ENCODE measurements at regions not wholly inside any gene's neighbourhood (a gene's known extent, or its start where the extent isn't known, plus 50 kb on each side); places are given as distances from the start of the nearest gene placed in this dataset.
"Not testable (repeated sequence)": the region's sequence is repeated elsewhere in the genome, so short reads cannot be mapped to it uniquely, and the experiment has no call there.

DNA sequence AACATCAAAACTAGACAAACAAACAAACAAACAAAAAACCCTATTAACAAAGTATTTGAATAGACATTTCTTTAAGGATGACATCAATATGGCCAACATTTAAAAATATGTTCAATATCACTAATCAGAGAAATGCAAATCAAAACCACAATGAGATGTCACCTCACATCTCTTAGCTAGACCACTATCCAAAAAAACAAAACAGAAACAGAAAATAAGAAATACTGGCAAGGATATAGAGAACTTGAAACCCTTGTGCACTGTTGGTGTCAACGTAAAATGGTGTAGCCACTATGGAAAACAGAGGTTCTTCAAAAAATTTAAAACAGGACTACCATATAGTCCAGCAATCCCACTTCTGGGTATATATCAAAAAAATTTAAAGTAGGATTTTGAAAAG is 308.2 kb downstream of the SPATA31A1 start:
- H3K27me3 Mint-ChIP-seq, H3K4me3 Mint-ChIP-seq, H3K4me1 Mint-ChIP-seq, DNase-seq, H3K36me3 Mint-ChIP-seq, H3K27ac Mint-ChIP-seq, H3K9me3 Mint-ChIP-seq: not testable (repeated sequence)
- peak; percentile 23 to 69 for ATAC-seq (ENCODE audit: low read depth in 2 of 2)

DNA sequence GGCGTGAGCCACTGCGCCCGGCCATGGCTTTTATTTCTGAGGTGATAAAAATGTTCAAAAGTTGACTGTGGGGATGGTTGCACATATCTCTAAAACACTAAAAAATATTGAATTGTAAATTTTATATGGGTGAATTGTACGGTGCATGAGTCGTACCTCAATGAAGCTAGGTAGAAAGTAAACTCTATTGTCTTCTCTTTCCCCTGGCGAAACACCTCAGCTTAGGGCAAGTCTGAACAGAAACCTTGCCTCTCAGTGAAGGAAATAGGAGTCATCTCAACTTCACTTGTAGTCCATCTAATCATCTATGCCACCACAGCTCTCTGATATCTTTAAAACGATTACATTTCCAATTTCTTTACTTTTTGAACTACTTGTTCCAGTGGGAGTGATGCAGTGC is 309.6 kb downstream of the SPATA31A1 start:
- H3K27me3 Mint-ChIP-seq; H3K4me1 Mint-ChIP-seq; H3K27ac Mint-ChIP-seq; H3K9me3 Mint-ChIP-seq; DNase-seq; H3K4me3 Mint-ChIP-seq; H3K36me3 Mint-ChIP-seq; ATAC-seq (ENCODE audit: low read depth in 2 of 2): not testable (repeated sequence)

DNA sequence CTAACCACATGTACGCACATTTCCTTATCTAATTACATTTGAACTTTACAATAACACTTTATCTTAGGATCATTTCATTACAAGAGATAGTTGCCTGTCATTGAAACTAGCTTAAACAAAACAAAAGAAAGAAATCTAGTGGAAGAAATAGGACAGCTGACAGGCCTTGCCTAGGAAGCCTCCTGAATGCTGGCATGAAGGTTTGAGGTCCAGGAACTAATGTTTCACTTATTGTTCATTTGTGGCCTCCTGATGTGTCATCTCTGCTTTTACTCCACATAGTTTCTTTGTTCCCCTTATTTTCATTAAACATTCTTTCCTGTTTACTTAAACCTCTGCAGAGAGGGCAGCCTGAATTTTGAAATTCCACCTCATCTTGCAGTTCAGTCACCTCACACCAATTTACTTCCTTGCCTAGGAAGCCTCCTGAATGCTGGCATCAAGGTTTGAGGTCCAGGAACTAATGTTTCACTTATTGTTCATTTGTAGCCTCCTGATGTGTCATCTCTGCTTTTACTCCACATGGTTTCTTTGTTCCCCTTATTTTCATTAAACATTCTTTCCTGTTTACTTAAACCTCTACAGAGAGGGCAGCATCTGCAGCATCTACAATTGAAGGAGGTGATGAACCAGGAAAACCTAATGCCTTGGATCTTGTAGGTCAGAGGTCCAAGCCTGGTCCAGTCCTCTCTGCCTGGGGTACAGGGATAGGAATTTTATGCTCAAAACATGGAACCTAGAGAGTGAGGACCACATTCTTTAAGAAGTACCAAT is 319.2 kb downstream of the SPATA31A1 start:
- not testable (repeated sequence) for DNase-seq; H3K4me1 Mint-ChIP-seq; H3K27me3 Mint-ChIP-seq; H3K36me3 Mint-ChIP-seq; H3K9me3 Mint-ChIP-seq; H3K27ac Mint-ChIP-seq; ATAC-seq (ENCODE audit: low read depth in 2 of 2); H3K4me3 Mint-ChIP-seq

DNA sequence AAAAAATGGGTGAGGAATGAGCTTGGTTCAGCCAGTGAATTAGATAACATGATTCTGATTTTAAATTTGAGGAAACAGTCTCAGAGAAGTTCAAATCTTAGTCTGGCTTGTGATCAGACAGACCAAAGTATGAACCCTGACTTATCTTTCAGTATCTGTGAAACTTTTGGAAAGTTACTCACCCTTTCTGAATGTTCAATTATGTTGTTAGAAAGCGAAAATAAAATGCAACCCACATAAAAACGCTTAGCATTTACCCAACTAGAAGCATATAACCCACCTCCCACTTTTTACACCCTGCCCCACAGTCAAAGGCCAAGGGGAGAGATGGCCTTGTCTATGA is 319.7 kb downstream of the SPATA31A1 start:
- not testable (repeated sequence) for H3K9me3 Mint-ChIP-seq; DNase-seq; H3K4me1 Mint-ChIP-seq; ATAC-seq (ENCODE audit: low read depth in 2 of 2); H3K36me3 Mint-ChIP-seq; H3K4me3 Mint-ChIP-seq; H3K27me3 Mint-ChIP-seq; H3K27ac Mint-ChIP-seq

DNA sequence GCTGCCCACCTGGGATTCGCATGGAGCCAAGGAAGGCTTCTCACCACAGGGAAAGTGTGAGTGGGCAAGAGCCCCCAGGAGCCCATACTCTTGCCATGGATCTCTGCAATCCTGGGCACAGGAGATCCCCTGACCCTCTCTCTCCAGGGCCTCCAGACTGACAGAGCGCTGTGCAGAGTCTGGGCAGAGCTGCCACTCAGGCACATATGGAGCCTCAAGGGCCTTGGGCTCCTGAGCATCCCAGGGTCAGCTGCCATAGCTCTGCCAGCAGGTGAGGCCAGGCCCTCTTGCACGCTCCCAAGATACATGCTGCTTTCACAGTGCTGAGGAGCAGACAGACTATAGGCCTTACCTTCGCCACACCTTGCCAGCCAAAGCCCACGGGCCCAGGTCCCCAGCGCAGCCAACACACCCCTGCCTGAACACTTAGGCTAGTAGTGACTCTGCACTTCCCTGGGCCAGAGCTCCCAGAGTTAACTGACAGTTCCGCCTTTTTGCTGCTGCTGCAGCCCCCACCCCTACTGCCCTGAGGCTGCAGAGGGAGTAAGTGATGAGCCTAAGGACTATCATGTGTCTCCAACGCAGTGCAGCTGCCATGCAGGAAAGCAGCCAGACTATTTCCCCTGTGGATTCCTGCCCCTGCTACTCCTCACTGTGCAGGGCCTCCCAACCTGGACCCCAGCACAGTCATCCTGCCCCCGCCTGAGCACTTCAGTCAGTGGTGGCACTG is 323.2 kb downstream of the SPATA31A1 start:
- not testable (repeated sequence) for H3K36me3 Mint-ChIP-seq; DNase-seq; H3K27me3 Mint-ChIP-seq; H3K4me1 Mint-ChIP-seq; H3K4me3 Mint-ChIP-seq; ATAC-seq (ENCODE audit: low read depth in 2 of 2); H3K9me3 Mint-ChIP-seq; H3K27ac Mint-ChIP-seq

DNA sequence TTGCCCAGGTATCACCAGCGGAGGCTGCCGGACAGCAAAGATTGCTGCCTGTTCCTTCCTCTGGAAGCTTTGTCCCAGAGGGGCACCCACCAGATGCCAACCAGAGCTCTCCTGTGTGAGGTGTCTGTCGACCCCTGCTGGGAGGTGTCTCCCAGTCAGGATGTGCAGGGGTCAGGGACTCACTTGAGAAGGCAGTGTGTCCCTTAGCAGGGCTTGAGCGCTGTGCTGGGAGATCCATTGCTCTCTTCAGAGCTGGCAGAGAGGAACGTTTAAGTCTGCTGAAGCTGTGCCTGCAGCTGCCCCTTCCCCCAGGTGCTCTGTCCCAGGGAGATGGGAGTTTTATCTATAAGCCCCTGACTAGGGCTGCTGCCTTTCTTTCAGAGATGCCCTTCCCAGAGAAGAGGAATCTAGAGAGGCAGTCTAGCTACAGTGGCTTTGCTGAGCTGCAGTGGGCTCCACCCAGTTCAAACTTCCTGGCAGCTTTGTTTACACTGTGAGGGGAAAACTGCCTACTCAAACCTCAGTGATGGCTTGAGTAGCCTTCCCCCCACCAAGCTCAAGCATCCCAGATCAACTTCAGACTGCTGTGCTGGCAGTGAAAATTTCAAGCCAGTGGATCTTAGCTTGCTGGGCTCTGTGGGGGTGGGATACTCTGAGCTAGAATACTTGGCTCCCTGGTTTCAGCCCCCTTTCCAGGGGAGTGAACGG is 325.4 kb downstream of the SPATA31A1 start:
- not testable (repeated sequence) for H3K9me3 Mint-ChIP-seq; DNase-seq; H3K4me3 Mint-ChIP-seq; ATAC-seq (ENCODE audit: low read depth in 2 of 2); H3K36me3 Mint-ChIP-seq; H3K27me3 Mint-ChIP-seq; H3K27ac Mint-ChIP-seq; H3K4me1 Mint-ChIP-seq

DNA sequence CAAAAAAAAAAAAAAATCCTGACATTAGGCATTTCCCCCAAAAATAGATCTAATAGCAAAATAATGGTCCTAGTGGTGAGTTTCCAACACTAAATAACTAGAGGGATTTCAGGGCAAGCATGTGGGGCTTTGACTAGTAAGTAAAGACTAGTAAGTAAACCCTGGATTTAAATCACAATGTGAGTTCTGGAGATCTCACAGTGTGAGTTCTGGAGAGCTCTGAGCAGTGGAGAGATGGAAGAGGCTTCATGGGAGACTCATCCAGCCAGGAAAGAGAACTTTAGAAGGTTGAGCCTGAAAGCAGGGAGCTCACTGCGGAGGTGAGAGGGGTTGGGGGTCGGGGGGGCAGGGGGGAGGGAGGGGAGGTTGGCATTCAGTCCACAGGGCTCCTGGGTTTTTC is 373.4 kb downstream of the SPATA31A1 start:
- not testable (repeated sequence) for H3K27me3 Mint-ChIP-seq; H3K9me3 Mint-ChIP-seq; DNase-seq; H3K27ac Mint-ChIP-seq; H3K4me3 Mint-ChIP-seq; ATAC-seq (ENCODE audit: low read depth in 2 of 2); H3K36me3 Mint-ChIP-seq; H3K4me1 Mint-ChIP-seq

DNA sequence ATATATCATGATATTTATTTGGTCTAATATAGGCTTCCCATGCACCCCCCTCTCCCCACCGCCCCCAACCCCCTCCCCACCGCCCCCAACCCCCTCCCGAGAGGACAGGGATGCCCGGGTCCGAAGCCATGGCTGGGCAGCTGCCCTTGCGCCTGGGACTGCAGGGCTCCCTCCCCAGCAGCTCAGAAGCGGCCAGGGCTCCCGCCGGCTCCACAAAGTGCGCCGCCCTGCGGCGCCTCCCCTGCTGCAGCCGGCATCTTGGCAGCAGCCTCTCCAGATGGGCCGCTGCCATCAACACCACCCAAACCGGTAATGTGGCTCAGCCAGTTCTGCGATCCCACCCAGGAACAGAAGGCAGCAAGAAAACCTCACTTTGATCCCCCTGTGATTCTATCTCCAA is 389.4 kb downstream of the SPATA31A1 start:
- not testable (repeated sequence) for H3K27ac Mint-ChIP-seq; H3K36me3 Mint-ChIP-seq; H3K27me3 Mint-ChIP-seq; DNase-seq; ATAC-seq (ENCODE audit: low read depth in 2 of 2); H3K9me3 Mint-ChIP-seq; H3K4me3 Mint-ChIP-seq; H3K4me1 Mint-ChIP-seq

DNA sequence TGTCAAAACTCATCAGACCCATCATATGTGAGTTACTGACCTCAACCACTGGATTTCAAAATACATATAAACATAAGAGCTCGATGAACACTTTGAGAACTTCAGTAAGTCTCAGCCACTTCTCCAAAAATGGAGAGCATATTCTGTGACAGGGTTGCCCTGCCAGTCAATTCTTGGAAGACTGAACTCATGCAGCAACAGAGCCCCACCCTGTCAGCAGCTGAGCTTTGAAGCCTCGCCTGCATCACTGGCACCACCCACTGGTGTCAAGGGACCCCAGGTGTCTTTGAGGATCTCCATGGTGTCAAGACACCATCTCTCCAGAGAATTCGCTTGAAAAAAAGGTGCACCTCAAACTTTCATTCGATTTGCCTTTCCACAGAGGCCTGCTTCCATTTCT is 420.1 kb downstream of the SPATA31A1 start:
- peak; percentile 55 to 60 for ATAC-seq (ENCODE audit: low read depth in 2 of 2)
- H3K36me3 Mint-ChIP-seq, H3K4me3 Mint-ChIP-seq, H3K27ac Mint-ChIP-seq, H3K9me3 Mint-ChIP-seq, DNase-seq, H3K27me3 Mint-ChIP-seq, H3K4me1 Mint-ChIP-seq: not testable (repeated sequence)

DNA sequence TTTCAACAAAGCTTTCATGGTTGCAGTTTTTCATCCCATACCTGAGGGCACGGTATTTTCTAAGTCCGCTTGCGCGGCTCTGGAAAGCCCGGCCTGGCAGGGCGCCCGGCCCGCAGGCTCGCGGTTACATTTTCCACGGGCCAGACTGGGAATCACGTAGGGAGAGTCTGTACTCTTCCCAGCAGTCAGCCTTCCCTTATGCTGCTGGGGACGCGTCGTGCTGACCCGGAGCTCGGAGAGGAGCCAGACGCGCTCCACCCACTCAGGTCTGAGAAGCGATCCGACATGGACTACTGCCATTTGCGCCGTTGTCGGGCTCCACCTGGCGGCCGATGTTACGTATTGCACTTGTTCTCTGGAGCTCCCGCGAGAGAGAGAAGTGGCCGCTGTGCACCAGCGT is 435.9 kb downstream of the SPATA31A1 start:
- ATAC-seq (ENCODE audit: low read depth in 2 of 2) (peak; percentile 97 to 99), DNase-seq (peak; percentile 52)
- H3K9me3 Mint-ChIP-seq, H3K4me3 Mint-ChIP-seq, H3K36me3 Mint-ChIP-seq, H3K4me1 Mint-ChIP-seq, H3K27me3 Mint-ChIP-seq, H3K27ac Mint-ChIP-seq: not testable (repeated sequence)

DNA sequence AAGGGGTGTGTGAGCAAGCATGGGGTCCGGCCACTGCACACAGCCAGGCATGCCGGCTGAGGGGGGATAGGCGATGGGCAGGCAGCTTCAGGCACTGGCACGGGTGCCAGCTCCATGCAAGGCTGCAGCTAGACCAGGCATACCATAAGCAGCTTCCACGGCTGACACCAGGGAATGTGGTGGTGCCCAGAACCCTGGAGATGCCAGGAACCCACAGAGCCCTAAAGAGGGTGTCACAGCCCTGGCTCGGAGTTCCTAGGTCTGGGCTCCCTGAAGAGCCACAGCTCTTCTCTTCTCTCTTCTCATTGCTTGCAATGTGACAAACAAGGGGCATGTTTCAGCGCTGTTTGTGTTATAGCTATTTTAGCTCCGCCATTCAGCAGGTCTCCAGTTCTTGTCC is 442.5 kb downstream of the SPATA31A1 start:
- H3K27me3 Mint-ChIP-seq; H3K36me3 Mint-ChIP-seq; H3K9me3 Mint-ChIP-seq; DNase-seq; ATAC-seq (ENCODE audit: low read depth in 2 of 2); H3K4me3 Mint-ChIP-seq; H3K27ac Mint-ChIP-seq; H3K4me1 Mint-ChIP-seq: not testable (repeated sequence)

DNA sequence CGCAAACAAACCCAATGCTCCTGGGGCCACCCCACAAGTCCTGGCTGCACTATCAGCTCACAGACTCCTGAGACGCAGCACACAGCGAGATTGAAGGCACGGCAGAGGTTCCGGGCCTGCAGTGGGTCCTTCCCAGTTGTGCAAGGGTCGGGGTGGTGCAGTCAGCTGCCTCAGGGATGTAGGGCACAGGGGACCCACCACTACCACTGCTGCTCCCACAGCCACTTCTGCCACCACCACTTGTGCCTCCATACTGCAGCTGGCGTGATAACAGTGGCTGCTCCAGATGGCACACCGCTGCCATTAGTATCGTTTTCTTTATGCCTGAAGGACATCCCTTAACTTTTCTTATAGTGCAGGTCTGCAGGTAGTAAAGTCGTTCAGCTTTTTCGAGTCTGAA is 443.8 kb downstream of the SPATA31A1 start:
- not testable (repeated sequence) for ATAC-seq (ENCODE audit: low read depth in 2 of 2)

DNA sequence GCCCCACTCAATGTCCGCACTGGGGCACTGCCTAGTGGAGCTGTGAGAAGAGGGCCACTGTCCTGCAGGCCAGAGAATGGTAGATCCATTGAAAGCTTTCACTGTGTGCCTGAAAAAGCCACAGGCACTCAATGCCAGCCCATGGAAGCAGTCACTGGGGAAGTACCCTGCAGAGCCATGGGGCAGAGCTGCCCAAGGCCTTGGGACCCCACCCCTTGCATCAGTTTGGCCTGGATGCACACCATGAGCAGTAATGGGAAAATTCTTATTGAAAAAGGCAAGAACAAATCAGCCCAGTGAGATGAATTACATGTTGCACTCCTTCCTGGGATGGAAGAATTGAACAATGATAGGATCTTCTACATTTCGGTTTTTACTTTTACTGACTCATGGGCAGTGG is 447.1 kb downstream of the SPATA31A1 start:
- not testable (repeated sequence) for ATAC-seq (ENCODE audit: low read depth in 2 of 2); H3K9me3 Mint-ChIP-seq; H3K4me3 Mint-ChIP-seq; H3K27ac Mint-ChIP-seq; H3K4me1 Mint-ChIP-seq; H3K27me3 Mint-ChIP-seq; DNase-seq; H3K36me3 Mint-ChIP-seq

More for the DNA sequence above, 443.8 kb downstream of the SPATA31A1 start:
- H3K4me3 Mint-ChIP-seq, H3K4me1 Mint-ChIP-seq, DNase-seq, H3K36me3 Mint-ChIP-seq, H3K27me3 Mint-ChIP-seq, H3K27ac Mint-ChIP-seq, H3K9me3 Mint-ChIP-seq: not testable (repeated sequence)

All from naive B cell (primary cell).